Activated T-helper 2 cell treated with anti-CD3 and anti-CD28 coated beads, Interferon-gamma antibody, Interleukin-2, Interleukin-4, amounts not matched to agents 10 μg/mL and 5 μg/mL and 100 μg/mL, durations not matched to agents 14 hours and 24 hours and 36 hours (primary cell): ENCODE measurements at regions not wholly inside any gene's neighbourhood (a gene's known extent, or its start where the extent isn't known, plus 50 kb on each side); places are given as distances from the start of the nearest gene placed in this dataset.
"Not testable (repeated sequence)": the region's sequence is repeated elsewhere in the genome, so short reads cannot be mapped to it uniquely, and the experiment has no call there.

Experiments
- DNase-seq: peaks from one replicate; pipeline ENCODE4 v3.0.0; 2021; ENCODE audit warnings: low spot score
- H3K27ac Mint-ChIP-seq: one replicate; pipeline ENCODE4 v1.8.0; 2021; ENCODE audit warnings: mixed read lengths
- H3K27me3 Mint-ChIP-seq: one replicate; pipeline ENCODE4 v1.8.0; 2021; ENCODE audit warnings: low read depth, mixed read lengths
- H3K36me3 Mint-ChIP-seq: one replicate; pipeline ENCODE4 v1.8.0; 2021; ENCODE audit warnings: low read depth, mixed read lengths
- H3K4me1 Mint-ChIP-seq: one replicate; pipeline ENCODE4 v1.8.0; 2021; ENCODE audit warnings: low read depth, mixed read lengths
- H3K4me3 Mint-ChIP-seq: one replicate; pipeline ENCODE4 v1.8.0; 2021; ENCODE audit warnings: low read depth, mild to moderate bottlenecking, moderate library complexity, mixed read lengths
- H3K9me3 Mint-ChIP-seq: one replicate; pipeline ENCODE4 v1.8.0; 2021; ENCODE audit warnings: mixed read lengths
- intact Hi-C: fragments of 100-400 bp; cut with micrococcal nuclease; formaldehyde crosslinking; loops from one replicate; pipeline ENCODE4 v1.15.1; 2023

DNA sequence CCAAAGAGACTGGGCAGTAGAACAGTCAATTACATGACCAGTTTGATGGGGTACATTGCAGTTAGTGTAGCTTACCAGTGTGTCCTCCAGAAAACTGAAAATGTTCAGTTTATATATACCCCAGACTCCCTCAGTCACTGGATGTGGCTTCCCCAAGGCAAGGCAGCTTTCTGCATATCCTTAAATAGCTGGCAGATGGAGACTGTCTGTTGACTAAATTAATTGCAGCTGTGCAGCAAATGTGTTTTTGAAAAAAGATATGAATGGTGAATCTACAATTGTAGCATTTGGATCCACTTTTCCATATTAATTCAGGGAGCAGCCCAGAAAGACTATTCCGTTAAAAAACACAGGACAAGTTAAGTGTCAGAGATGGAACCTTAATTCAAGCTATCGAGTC is 565.1 kb upstream of the CCDC179 start:
- intact Hi-C loops: no loop called here
- no peak overlapping the region for H3K4me3 Mint-ChIP-seq
- no peak for DNase-seq
- no peaks in the 10 kb centered on the region for H3K36me3 Mint-ChIP-seq
- no peak overlapping the region for H3K27ac Mint-ChIP-seq
- no peaks in the 10 kb centered on the region for H3K27me3 Mint-ChIP-seq
- H3K4me1 Mint-ChIP-seq: no peaks in the 10 kb centered on the region
- H3K9me3 Mint-ChIP-seq: peaks cover 17% of the 10 kb centered on the region

DNA sequence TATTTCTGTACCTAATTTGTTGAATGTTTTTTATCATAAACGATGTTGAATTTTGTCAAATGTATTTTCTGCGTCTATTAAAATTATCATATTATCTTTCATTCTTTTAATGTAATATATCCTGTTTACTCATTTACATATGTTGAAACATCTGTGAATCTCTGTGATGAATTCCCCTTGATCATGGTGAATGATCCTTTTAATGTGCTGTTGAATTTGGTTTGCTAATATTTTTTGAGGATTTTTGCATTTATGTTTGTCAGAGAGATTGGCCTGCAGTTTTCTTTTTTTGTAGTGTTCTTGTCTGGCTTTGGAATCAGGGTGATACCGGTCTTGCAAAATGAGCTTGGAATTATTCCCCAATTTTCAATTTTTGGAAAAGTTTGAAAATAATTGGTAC is 569.3 kb upstream of the CCDC179 start:
- Mint-ChIP-seq H3K27me3 (no peaks in the 10 kb centered on the region), H3K4me1 (no peaks in the 10 kb centered on the region), H3K4me3 (no peak overlapping the region), H3K36me3 (no peaks in the 10 kb centered on the region), H3K9me3 (peaks cover 20% of the 10 kb centered on the region), H3K27ac (no peak overlapping the region)
- intact Hi-C loops: no loop called here
- no peak for DNase-seq

DNA sequence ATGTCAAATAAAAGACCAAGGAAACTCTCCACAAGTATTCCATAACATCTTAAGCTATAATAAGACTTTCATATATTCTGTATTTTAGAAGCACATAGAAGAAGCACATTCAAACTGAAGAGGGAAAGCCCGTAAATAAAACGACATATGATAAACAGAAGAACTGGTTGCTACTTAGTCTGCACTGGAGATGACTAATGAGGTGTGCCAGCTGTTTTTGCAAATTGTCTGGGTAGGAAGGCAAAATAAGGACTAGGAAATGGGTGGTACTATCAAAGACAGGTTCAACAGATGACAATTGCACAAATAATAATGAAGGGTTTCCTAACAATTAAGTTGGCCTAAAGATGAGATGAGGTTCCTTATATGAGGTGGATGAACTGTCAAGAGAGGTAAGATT is 593.2 kb upstream of the CCDC179 start:
- Mint-ChIP-seq H3K27me3 (no peaks in the 10 kb centered on the region), H3K9me3 (peaks cover 9% of the 10 kb centered on the region), H3K27ac (no peak overlapping the region), H3K4me3 (no peak overlapping the region), H3K4me1 (no peaks in the 10 kb centered on the region), H3K36me3 (no peaks in the 10 kb centered on the region)
- intact Hi-C loops: no loop called here
- DNase-seq: no peak

DNA sequence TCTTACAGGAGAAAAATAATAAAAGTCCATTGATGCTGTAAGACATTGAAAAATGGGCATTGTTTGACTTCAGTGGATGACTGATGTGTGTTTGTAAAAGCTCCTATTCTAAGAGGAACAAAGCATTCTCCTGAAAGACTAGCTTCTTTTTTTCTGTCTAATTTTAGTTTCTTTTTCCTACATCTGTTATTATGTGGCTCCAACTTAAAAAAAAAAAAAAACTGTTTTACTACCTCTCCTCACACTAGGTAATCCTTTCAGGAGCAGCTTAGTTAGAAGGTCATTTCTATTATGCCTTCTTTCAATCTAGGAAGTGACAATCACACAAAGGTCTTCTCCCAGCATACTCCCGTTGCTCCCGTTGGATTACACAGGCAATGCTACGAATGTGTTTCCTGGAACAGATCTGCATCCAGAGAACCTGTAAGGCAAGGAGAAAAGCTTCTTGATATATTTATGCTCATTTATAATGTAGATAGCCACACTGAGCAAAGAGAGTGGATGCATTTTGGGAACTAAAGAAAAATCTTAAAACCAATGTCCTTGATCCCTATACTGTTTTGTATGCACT is 595.1 kb upstream of the CCDC179 start:
- H3K4me3 Mint-ChIP-seq: no peak overlapping the region
- H3K4me1 Mint-ChIP-seq: no peaks in the 10 kb centered on the region
- intact Hi-C loops: no loop called here
- no peak for DNase-seq
- H3K27me3 Mint-ChIP-seq: no peaks in the 10 kb centered on the region
- H3K9me3 Mint-ChIP-seq: peaks cover 4% of the 10 kb centered on the region
- H3K27ac Mint-ChIP-seq: no peak overlapping the region
- no peaks in the 10 kb centered on the region for H3K36me3 Mint-ChIP-seq

DNA sequence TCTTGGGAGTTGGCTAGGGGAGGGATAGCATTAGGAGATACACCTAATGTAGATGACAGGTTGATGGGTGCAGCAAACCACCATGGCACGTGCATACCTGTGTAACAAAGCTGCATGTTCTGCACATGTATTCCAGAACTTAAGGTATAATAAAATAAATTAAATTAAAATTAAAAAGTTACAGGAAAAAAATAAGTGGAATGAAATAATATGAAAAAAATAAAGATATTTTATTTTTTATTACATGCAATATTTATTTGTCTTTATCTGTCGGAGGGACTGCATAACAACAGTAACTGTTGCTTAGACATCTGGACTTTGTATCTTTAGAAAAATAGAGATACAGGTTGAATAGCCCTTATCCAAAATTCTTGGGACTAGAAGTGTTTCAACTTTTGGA is 597.4 kb upstream of the CCDC179 start:
- H3K27me3 Mint-ChIP-seq: no peaks in the 10 kb centered on the region
- H3K27ac Mint-ChIP-seq: no peak overlapping the region
- no peak for DNase-seq
- H3K4me3 Mint-ChIP-seq: no peak overlapping the region
- intact Hi-C loops: loop anchor here (2.0 kb wide), 1 partner anchor 19 kb away; no protein-coding TSS in a partner anchor
- no peaks in the 10 kb centered on the region for H3K9me3 Mint-ChIP-seq
- H3K36me3 Mint-ChIP-seq: no peaks in the 10 kb centered on the region
- no peaks in the 10 kb centered on the region for H3K4me1 Mint-ChIP-seq

DNA sequence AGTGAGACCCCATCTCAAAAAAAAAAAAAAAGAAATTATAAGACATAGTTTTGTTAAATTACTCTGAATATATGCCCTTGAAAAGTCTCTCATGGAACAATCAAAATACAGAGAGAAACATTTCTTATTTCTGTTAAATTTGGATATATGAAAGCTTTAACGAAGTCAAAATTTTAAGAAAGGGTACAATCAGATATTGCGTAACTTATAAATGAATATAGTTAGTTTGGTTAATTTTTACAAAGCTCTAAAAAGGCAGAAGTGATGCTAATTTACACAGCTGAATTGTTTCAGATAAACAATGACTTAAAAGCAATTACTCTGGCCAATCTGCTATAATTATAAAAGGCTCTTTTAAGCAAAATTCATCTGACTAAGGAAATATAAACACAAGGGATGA is 611.6 kb upstream of the CCDC179 start:
- Mint-ChIP-seq H3K27me3 (no peaks in the 10 kb centered on the region), H3K9me3 (peaks cover 14% of the 10 kb centered on the region), H3K4me3 (no peak overlapping the region), H3K36me3 (no peaks in the 10 kb centered on the region), H3K27ac (no peak overlapping the region), H3K4me1 (no peaks in the 10 kb centered on the region)
- intact Hi-C loops: loop anchor here (10.0 kb wide), 1 partner anchor 57 kb away; no protein-coding TSS in a partner anchor
- DNase-seq: no peak

DNA sequence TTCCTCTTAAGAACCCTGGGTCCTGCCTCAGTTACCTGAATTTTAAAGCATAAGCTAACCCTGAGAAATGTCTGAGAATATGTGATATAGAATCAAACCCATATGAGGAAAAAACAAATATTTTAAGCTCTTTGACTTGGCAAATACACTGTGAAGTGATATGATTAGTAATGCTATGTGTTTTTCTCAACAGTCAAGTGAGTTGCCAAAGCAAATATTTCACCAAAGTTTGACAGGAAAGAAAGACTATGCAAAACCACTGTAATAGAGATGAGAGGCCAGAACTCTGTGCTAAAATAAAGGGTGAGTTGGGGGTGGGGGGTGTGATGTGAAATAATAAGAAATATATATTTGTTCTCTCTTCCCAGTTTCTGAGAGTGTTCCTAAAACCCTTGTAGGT is 613.5 kb upstream of the CCDC179 start:
- no peaks in the 10 kb centered on the region for H3K27me3 Mint-ChIP-seq
- intact Hi-C loops: loop anchor here (10.0 kb wide), 1 partner anchor 59 kb away; no protein-coding TSS in a partner anchor
- H3K9me3 Mint-ChIP-seq: peaks cover 3% of the 10 kb centered on the region
- no peak overlapping the region for H3K27ac Mint-ChIP-seq
- H3K4me1 Mint-ChIP-seq: no peaks in the 10 kb centered on the region
- DNase-seq: no peak
- no peak overlapping the region for H3K4me3 Mint-ChIP-seq
- H3K36me3 Mint-ChIP-seq: no peaks in the 10 kb centered on the region

DNA sequence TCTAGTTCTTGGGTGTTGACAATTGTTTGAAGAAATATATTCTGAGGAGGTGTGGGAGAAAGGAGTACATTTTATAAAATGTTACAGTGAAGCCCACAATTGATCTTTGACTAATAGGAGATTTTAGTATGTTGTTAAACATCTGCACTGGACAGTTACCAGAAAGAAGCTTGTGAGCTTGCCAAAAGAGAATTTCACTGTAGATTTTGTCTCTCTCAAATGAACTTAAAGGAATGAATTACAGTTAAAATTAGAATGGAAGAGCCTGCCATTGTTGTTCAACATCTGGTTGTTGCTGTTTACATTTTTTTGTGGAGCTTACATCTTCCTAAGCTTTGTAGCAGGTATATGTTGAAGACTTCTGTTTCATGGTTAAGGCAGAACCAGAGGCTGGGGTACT is 620.5 kb upstream of the CCDC179 start:
- no peak overlapping the region for H3K4me3 Mint-ChIP-seq
- intact Hi-C loops: no loop called here
- no peaks in the 10 kb centered on the region for H3K4me1 Mint-ChIP-seq
- H3K27me3 Mint-ChIP-seq: no peaks in the 10 kb centered on the region
- H3K27ac Mint-ChIP-seq: no peak overlapping the region
- peaks cover 9% of the 10 kb centered on the region for H3K9me3 Mint-ChIP-seq
- H3K36me3 Mint-ChIP-seq: no peaks in the 10 kb centered on the region
- DNase-seq: no peak

DNA sequence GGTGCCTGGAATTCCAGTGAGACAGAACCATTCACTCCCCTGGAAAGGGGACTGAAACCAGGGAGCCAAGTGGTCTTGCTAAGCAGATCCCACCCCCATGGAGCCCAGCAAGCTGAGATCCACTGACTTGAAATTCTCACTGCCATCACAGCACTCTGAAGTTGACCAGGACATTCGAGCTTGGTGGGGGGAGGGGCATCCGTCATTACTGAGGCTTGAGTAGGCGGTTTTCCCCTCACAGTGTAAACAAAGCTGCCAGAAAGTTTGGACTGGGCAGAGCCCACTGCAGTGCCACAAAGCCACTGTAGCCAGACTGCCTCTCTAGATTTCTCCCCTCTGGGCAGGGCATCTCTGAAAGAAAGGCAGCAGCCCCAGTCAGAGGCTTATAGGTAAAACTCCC is 623.9 kb upstream of the CCDC179 start:
- H3K27me3 Mint-ChIP-seq, intact Hi-C loops, DNase-seq, H3K27ac Mint-ChIP-seq, H3K36me3 Mint-ChIP-seq, H3K4me1 Mint-ChIP-seq, H3K4me3 Mint-ChIP-seq: not testable (repeated sequence)
- peaks cover 19% of the 10 kb centered on the region for H3K9me3 Mint-ChIP-seq

DNA sequence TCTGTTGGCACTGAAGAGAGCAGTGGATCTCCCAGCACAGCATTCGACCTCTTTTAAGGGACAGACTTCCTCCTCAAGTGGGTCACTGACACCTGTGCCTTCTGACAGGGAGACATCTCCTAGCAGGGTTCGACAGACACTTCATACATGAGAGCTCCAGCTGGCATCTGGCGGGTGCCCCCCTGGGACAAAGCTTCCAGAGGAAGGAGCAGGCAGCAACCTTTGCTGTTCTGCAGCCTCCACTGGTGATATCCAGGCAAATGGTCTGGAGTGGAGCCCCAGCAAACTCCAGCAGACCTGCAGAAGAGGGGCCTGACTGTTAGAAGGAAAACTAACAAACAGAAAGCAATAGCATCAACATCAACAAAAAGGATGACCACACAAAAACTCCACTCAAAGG is 624.3 kb upstream of the CCDC179 start:
- H3K36me3 Mint-ChIP-seq, H3K4me1 Mint-ChIP-seq, H3K27ac Mint-ChIP-seq, DNase-seq, H3K4me3 Mint-ChIP-seq, intact Hi-C loops, H3K27me3 Mint-ChIP-seq: not testable (repeated sequence)
- peaks cover 19% of the 10 kb centered on the region for H3K9me3 Mint-ChIP-seq

DNA sequence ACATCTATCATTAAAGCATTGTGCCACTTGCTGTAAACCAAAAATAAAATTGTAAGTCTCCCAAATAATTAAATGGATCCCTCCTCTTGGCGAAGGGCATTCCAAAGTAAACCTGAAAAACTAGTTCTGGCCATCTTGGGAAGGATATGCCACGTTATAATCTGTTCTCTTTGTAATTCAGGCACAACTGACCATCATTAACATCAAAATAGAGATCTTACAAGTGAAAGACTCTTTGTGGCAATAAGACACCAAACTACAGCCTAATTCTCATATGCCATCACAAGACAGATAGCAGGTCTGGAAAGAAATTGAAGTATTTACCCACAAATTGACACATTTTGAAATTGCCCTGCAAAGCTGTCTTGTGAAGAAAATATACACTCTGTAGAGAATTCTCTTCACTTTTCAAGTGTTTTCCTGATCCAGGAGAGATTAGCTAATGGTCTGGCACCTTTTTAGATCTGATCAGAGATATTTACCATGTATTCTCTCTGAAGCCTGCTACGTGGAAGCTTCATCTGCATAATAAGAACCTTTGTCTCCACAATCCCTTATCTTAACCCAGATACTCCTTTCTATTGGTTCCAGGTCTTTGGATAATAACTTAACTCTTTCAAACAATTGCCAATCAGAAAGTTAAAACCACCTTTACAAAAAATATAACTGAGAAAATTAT is 630.4 kb upstream of the CCDC179 start:
- H3K4me3 Mint-ChIP-seq: no peak overlapping the region
- peaks cover 10% of the 10 kb centered on the region for H3K9me3 Mint-ChIP-seq
- intact Hi-C loops: no loop called here
- no peaks in the 10 kb centered on the region for H3K4me1 Mint-ChIP-seq
- DNase-seq: no peak
- no peaks in the 10 kb centered on the region for H3K36me3 Mint-ChIP-seq
- H3K27me3 Mint-ChIP-seq: no peaks in the 10 kb centered on the region
- no peak overlapping the region for H3K27ac Mint-ChIP-seq

DNA sequence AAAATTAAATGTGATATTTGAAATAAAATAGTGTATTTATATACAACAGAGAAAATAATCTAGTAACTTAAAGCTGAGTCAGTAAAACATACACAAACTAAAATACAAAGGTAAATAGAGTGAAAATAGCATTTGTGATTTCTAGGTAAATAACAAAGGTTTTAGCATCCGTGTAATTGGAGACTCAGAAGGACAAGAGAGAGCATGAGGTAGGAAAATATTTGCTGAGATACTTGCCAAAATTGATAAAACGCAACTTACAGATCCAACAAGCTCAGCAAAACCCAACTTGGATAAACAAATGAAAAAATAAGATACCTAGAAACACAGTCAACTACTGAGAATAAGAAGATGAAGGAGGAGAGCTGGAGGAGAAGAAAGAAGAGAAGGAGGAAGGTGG is 634.7 kb upstream of the CCDC179 start:
- Mint-ChIP-seq H3K27ac (no peak overlapping the region), H3K9me3 (no peaks in the 10 kb centered on the region), H3K27me3 (no peaks in the 10 kb centered on the region), H3K4me3 (no peak overlapping the region), H3K4me1 (no peaks in the 10 kb centered on the region), H3K36me3 (no peaks in the 10 kb centered on the region)
- intact Hi-C loops: no loop called here
- no peak for DNase-seq

DNA sequence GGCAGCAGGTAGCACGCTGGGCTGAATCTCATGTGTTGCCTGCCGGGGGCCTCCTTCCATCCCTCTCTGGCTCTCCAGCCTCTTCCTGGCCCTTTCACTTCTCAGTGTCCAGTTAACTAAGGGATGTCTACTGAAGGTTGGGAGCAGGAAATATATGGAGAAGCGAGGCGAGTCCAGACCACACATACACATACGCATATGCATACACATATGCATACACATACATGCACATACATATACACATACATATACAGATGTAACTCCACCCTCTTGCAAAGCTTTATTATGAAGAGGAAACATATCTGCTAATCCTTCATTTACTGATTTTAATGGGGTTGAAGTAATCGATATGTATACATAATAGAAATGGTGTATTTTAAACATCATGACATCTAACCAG is 636.1 kb upstream of the CCDC179 start:
- Mint-ChIP-seq H3K9me3 (no peaks in the 10 kb centered on the region), H3K4me3 (no peak overlapping the region), H3K27me3 (no peaks in the 10 kb centered on the region), H3K4me1 (no peaks in the 10 kb centered on the region), H3K36me3 (no peaks in the 10 kb centered on the region), H3K27ac (no peak overlapping the region)
- no peak for DNase-seq
- intact Hi-C loops: no loop called here
